BE2C (cell line): ENCODE measurements at regions not wholly inside any gene's neighbourhood (a gene's known extent, or its start where the extent isn't known, plus 50 kb on each side); places are given as distances from the start of the nearest gene placed in this dataset.

ENCODE experiments used
- DNase-seq: peaks from one replicate; pipeline ENCODE4 v3.0.0-alpha.2; 2020
- H3K27me3 ChIP-seq: fragments of 250-450 bp; sonication (Bioruptor Pico); 2 replicates; pipeline ENCODE4 v1.5.1; 2020; ENCODE audit warnings: mild to moderate bottlenecking
- H3K36me3 ChIP-seq: fragments of 250-450 bp; sonication (Bioruptor Pico); 2 replicates; pipeline ENCODE4 v1.5.1; 2020; ENCODE audit warnings: mild to moderate bottlenecking
- H3K4me1 ChIP-seq: fragments of 250-450 bp; sonication (Bioruptor Pico); 2 replicates; pipeline ENCODE4 v1.5.1; 2020
- H3K4me3 ChIP-seq: 2 replicates; pipeline ENCODE4 v1.5.1; 2011; ENCODE audit warnings: low read depth, low read length
- H3K9me3 ChIP-seq: fragments of 250-450 bp; sonication (Bioruptor Pico); 2 replicates; pipeline ENCODE4 v1.5.1; 2020
- CTCF ChIP-seq: IDR thresholded peaks from 2 replicates; pipeline ENCODE4 v1.5.1; 2012; ENCODE audit warnings: mild to moderate bottlenecking, low read depth, low read length

DNA sequence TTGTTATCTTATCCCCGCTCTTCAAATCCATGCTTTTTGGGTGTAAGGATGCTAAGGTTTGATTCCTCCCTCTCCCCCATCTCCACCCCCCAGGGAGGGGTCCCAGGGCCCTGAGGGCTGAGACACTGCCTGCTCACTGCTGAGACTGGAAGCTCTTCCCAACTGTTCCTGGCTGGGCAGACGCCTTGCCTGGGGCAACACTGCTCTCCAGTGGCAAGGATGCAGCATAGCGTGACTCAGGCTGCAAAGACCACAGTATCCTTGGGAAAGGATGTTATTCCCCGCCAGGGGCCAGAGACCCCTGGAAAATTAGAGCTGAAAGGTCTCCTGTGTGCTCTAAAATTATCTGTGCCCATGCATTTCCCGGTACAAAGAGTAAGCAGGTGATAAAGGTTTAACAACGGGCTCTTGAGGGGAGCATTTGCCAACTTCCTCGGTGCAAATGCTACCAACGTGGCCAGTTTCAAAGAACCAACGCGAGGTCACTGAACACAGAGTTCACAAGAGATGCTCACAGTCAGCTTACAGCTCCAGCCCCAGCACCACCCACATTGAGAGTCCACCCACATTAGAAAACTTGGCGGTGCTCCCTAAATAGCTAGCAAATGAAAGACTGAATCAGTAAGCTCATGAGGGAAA, 271.9 kb downstream of the NSG2 start:
- Histone ChIP-seq H3K4me3 (no peak overlapping the region), H3K9me3 (no peaks in the 10 kb centered on the region), H3K36me3 (no peaks in the 10 kb centered on the region), H3K27me3 (no peaks in the 10 kb centered on the region), H3K4me1 (peaks cover 7% of the 10 kb centered on the region)
- TF ChIP-seq CTCF, result peak; percentile 99
- peak; percentile 85 for DNase-seq

- Histone ChIP-seq H3K4me1 (no peaks in the 10 kb centered on the region), H3K9me3 (no peaks in the 10 kb centered on the region), H3K36me3 (no peaks in the 10 kb centered on the region), H3K4me3 (no peak overlapping the region), H3K27me3 (no peaks in the 10 kb centered on the region)
- TF ChIP-seq CTCF, result no peak
- no peak for DNase-seq
These were observed 273.1 kb downstream of the NSG2 start for GRCh38 chr5:174318578-174318977.

GRCh38 chr5:174319551-174319950, 274.0 kb downstream of the NSG2 start:
- H3K36me3 ChIP-seq, result no peaks in the 10 kb centered on the region
- no peaks in the 10 kb centered on the region for H3K27me3 ChIP-seq
- no peak for DNase-seq
- peaks cover 7% of the 10 kb centered on the region for H3K4me1 ChIP-seq
- no peaks in the 10 kb centered on the region for H3K9me3 ChIP-seq
- no peak overlapping the region for H3K4me3 ChIP-seq
- no peak for TF ChIP-seq CTCF

DNA sequence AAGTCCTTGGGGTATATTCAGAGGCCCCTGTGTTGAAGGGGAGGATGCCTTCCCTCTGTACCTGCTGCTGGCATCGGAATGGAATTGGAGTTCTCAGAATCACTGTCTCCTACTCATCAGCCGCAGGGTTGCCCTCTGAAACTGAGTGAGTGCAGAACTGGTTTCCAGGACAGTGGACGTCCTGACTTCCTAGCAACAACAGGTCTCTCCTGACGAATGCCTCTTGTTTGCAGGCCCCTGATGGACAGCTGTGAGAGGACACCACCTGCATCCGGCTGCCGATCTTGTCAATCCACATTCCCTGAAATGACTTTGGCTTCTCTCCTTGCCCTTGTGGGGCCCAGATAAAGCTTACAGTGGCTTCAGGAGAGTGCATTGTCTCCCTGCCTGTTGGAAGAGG, 274.5 kb downstream of the NSG2 start:
- H3K36me3 ChIP-seq, result no peaks in the 10 kb centered on the region
- H3K27me3 ChIP-seq, result no peaks in the 10 kb centered on the region
- no peak for DNase-seq
- no peak for TF ChIP-seq CTCF
- peaks cover 7% of the 10 kb centered on the region for H3K4me1 ChIP-seq
- no peaks in the 10 kb centered on the region for H3K9me3 ChIP-seq
- no peak overlapping the region for H3K4me3 ChIP-seq

DNA sequence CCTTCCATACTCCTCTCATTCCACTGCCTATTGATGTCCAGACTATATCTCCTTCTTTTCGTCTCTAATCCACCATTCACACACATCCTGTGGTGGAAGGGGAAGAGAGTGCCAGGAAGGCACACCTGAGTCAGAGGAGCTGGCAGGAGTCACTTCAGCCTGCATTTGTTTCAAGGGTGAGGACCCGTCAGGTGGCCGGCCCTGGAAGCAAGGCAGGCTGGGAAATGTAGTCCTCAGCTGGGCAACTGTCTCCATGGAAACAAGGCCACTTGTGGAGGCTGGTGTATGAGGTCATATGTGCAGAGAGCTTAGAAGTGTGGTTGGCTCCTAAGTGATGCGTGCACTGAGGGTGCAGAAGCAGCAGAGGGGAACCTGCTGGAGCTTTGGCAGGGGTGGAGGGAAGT, 278.4 kb downstream of the NSG2 start:
- DNase-seq, result peak; percentile 72
- no peaks in the 10 kb centered on the region for H3K9me3 ChIP-seq
- peak overlapping the region; percentile 33 for H3K4me3 ChIP-seq
- no peak for TF ChIP-seq CTCF
- H3K4me1 ChIP-seq, result peaks cover 16% of the 10 kb centered on the region
- no peaks in the 10 kb centered on the region for H3K36me3 ChIP-seq
- no peaks in the 10 kb centered on the region for H3K27me3 ChIP-seq

DNA sequence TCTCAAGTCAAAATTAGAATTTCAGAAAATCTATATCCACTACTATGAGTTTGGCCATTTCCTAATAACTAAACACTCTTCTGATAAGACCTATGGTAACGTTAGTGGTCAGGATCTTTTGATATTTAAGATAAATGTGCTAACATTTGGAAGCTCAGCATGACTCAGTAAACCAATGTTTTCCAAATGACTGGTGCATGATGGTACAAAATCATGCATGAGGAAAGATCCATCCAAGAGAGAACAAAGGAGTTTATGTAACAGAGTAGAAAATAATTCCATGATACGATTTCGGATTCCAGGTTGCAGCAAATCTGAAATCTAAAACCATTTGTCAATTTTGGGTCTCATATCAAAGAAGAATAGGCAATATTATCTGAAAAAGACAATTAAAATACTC, 279.2 kb downstream of the NSG2 start:
- DNase-seq, result no peak
- no peak overlapping the region for H3K4me3 ChIP-seq
- H3K27me3 ChIP-seq, result no peaks in the 10 kb centered on the region
- H3K36me3 ChIP-seq, result no peaks in the 10 kb centered on the region
- H3K9me3 ChIP-seq, result no peaks in the 10 kb centered on the region
- TF ChIP-seq CTCF, result no peak
- peaks cover 24% of the 10 kb centered on the region for H3K4me1 ChIP-seq
